Small intestine (tissue), 7 donors: ENCODE measurements at regions not wholly inside any gene's neighbourhood (a gene's known extent, or its start where the extent isn't known, plus 50 kb on each side); places are given as distances from the start of the nearest gene placed in this dataset.
"Not testable (repeated sequence)": the region's sequence is repeated elsewhere in the genome, so short reads cannot be mapped to it uniquely, and the experiment has no call there.

Source experiments
- DNase-seq, 2 donors: peaks; one replicate each; pipeline versions ENCODE4 v3.0.0 to v3.0.0-alpha.2; 2013
- FAIRE-seq: peaks from 2 replicates; lab custom pipeline; 2012; peaks lifted over from hg19 to GRCh38; lab: Jason Lieb, UNC
- H3K27ac ChIP-seq, 3 donors: one replicate each; pipeline ENCODE4 v1.5.1; 2013; ENCODE audit warnings: low read length in 2 of 3, mild to moderate bottlenecking in 2 of 3, control low read depth in 1 of 3, inconsistent platforms in 1 of 3, low read depth in 1 of 3, moderate library complexity in 1 of 3
- H3K27me3 ChIP-seq, 3 donors: one replicate each; pipeline ENCODE4 v1.6.1; 2013; ENCODE audit warnings: low read length in 3 of 3, inconsistent platforms in 1 of 3; ENCODE audit not compliant: control insufficient read depth in 3 of 3, insufficient read depth in 3 of 3
- H3K36me3 ChIP-seq, 3 donors: one replicate each; pipeline ENCODE4 v1.6.1; 2013; ENCODE audit warnings: low read length in 3 of 3, inconsistent platforms in 1 of 3, low read depth in 1 of 3, mild to moderate bottlenecking in 1 of 3, moderate library complexity in 1 of 3; ENCODE audit not compliant: control insufficient read depth in 3 of 3, insufficient read depth in 2 of 3
- H3K4me1 ChIP-seq, 3 donors: one replicate each; pipeline ENCODE4 v1.6.1; 2013; ENCODE audit warnings: low read length in 2 of 3, inconsistent platforms in 1 of 3, low read depth in 1 of 3, mild to moderate bottlenecking in 1 of 3, moderate library complexity in 1 of 3; ENCODE audit not compliant: control insufficient read depth in 3 of 3, insufficient read depth in 2 of 3
- H3K4me3 ChIP-seq, 3 donors: one replicate each; pipeline ENCODE4 v1.5.1; 2013; ENCODE audit warnings: low read length in 3 of 3, control low read depth in 1 of 3, inconsistent platforms in 1 of 3, low read depth in 1 of 3, mild to moderate bottlenecking in 1 of 3, moderate library complexity in 1 of 3
- H3K9me3 ChIP-seq, 2 donors: one replicate each; pipeline ENCODE4 v1.6.1; 2013; ENCODE audit warnings: low read depth in 1 of 2, low read length in 1 of 2; ENCODE audit not compliant: control insufficient read depth in 2 of 2, insufficient read depth in 1 of 2
- WGBS, 3 donors: extraction: QIAGEN DNeasy Blood & Tissue Kit; methylation state at CpG; one replicate each; pipeline ENCODE4 v1.1.7; 2013; 5-methylcytosine and 5-hydroxymethylcytosine counted together
- donor health status: healthy with polysubstance abuse.
- donor health status: control.
- donor health status: control.
- donor health status: Bipolar disorder and iron deficiency.
- donor health status: healthy.

DNA sequence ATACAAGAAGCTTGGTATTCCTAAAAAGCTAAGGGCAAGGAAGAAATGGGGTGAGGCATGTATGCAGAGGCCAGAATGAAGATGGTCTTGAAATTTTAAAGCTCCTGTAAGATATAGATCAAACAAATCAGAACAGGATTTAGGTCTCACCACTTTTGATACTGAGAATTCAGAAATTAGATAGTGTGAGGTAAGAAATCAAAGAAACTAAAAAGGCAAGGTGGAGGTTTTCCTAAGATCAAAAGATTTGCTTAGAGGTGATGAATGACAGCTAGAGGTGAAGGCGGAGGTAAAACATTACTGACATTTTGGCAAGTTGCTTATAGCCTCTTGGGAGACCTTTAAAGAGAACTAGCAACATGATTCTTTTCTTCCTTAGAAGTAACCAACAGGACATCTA is 225.2 kb upstream of the SGK1 start:
- no peaks in the 10 kb centered on the region for H3K36me3 ChIP-seq
- no peaks in the 10 kb centered on the region for H3K4me1 ChIP-seq
- 71 to 83% (median 83%) methylated on average over 1 of the region's 1 CpG for WGBS, 3 donors
- H3K9me3 ChIP-seq = no peaks in the 10 kb centered on the region
- H3K4me3 ChIP-seq = no peak overlapping the region
- FAIRE-seq (no peak), DNase-seq (no peak)
- H3K27ac ChIP-seq = no peak overlapping the region
- no peaks in the 10 kb centered on the region for H3K27me3 ChIP-seq

DNA sequence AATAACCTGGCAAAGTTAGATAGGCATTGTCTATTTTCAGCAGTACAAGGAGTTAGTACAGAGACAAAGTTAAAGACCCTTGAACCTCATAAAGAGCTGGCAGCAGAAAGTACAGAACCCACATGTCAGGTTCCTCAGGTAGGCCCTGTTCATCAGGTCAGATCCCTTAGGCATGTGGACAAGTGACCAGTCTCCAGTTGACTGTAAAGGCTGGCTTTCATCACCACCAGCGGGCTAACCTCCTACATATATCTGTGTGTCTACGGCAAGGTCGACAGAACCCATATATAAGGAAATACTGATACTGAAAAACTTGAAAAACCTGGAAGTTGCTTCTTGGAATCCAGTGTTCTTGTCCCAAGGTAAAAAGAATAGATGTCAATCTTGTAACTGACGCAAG is 223.1 kb upstream of the SGK1 start:
- Histone ChIP-seq H3K9me3 (no peaks in the 10 kb centered on the region), H3K27ac (no peak overlapping the region), H3K4me1 (no peaks in the 10 kb centered on the region), H3K27me3 (no peaks in the 10 kb centered on the region), H3K36me3 (no peaks in the 10 kb centered on the region), H3K4me3 (no peak overlapping the region)
- FAIRE-seq = no peak
- no peak for DNase-seq
- 93 to 98% (median 96%) methylated on average over 4 of the region's 4 CpGs for WGBS, 3 donors

DNA sequence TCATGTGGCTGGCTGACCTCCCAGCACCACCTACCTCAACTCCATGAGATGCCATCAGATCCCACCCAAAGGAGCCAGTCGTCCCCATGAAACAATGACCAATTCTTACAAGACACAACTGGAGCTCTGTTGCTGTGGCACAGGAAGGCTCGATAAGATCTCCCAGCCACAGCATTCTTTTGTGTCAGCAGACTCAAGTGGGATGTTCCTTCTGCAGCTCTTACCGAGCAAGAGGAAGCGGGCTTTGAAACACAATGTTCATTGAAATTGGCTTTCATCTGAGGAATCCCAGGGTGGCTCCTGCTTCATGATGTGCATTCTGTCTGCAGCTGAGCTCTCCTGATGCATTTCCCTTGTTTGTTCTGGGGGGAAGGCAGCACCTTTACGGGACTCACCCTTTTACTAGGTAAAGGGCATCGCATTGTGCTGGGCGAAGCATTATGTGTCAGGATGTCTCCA is 222.0 kb upstream of the SGK1 start:
- Histone ChIP-seq H3K9me3 (no peaks in the 10 kb centered on the region), H3K27ac (no peak overlapping the region), H3K4me1 (no peaks in the 10 kb centered on the region), H3K27me3 (no peaks in the 10 kb centered on the region), H3K36me3 (no peaks in the 10 kb centered on the region), H3K4me3 (no peak overlapping the region)
- WGBS, 3 donors = 62 to 82% (median 77%) methylated on average over 7 of the region's 7 CpGs
- FAIRE-seq (no peak), DNase-seq (no peak)

DNA sequence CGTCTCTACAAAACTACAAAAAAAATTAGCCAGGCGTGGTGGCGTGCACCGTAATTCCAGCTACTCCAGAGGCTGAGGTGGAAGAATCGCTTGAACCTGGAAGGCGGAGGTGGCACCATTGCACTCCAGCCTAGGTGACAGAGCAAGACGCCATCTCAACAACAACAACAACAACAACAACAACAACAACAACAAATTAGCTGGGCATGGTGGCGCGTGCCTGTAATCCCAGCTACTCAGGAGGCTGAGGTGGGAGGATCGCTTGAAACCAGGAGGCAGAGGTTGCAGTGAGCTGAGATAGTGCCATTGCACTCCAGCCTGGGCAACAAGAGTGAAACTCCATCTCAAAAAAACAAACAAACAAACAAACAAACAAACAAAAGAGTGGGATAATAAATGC is 219.9 kb upstream of the SGK1 start:
- not testable (repeated sequence) for DNase-seq, FAIRE-seq, H3K27ac ChIP-seq, H3K27me3 ChIP-seq, H3K4me1 ChIP-seq, H3K36me3 ChIP-seq, H3K9me3 ChIP-seq, H3K4me3 ChIP-seq
- WGBS, 3 donors = 95 to 98% (median 97%) methylated on average over 10 of the region's 10 CpGs

DNA sequence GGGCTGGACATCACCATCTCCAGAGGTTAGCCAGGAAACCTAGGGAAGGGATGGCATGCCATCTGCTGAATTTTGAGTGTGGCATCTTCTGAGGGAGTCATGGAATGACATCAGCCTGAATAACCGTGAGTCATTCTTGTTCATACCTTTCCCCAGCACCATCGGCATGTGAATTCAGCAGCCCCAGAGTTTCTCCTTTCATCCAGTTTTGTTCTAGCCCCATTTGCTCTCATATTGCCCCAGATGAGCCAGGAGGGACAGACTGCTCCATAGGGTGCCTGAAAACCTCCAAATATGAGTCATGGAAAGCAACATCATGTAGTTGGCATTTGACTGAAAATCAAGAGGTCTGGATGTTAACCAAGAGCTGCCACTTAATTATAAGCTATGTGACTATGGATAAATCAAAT is 219.2 kb upstream of the SGK1 start:
- DNase-seq (no peak), FAIRE-seq (no peak)
- Histone ChIP-seq H3K4me3 (no peak overlapping the region), H3K36me3 (no peaks in the 10 kb centered on the region), H3K9me3 (no peaks in the 10 kb centered on the region), H3K27ac (no peak overlapping the region), H3K4me1 (no peaks in the 10 kb centered on the region), H3K27me3 (no peaks in the 10 kb centered on the region)
- WGBS, 3 donors = 92 to 94% (median 94%) methylated on average over 2 of the region's 2 CpGs

DNA sequence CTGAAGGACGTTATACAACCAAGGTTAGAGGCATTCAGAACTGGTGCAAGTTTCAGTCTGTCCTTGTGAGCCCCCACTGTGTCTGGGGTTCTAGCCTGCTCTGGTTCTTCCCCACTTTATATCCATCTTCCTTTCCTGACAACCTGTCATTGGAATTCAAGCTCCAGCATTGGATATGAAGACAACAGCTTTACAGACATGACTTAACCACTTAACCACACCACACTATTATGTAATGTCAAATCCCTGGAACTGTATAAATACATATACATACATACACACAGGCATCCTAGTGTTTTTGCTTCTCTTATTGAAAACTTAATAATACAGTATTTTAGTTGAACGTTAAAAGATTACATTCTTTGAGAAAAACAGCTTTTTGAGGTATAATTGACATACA is 217.9 kb upstream of the SGK1 start:
- FAIRE-seq = no peak
- 69 to 82% (median 76%) methylated on average over 2 of the region's 2 CpGs for WGBS, 3 donors
- H3K27me3 ChIP-seq = no peaks in the 10 kb centered on the region
- no peaks in the 10 kb centered on the region for H3K4me1 ChIP-seq
- H3K4me3 ChIP-seq = no peak overlapping the region
- H3K9me3 ChIP-seq = no peaks in the 10 kb centered on the region
- no peak overlapping the region for H3K27ac ChIP-seq
- no peak for DNase-seq
- no peaks in the 10 kb centered on the region for H3K36me3 ChIP-seq

DNA sequence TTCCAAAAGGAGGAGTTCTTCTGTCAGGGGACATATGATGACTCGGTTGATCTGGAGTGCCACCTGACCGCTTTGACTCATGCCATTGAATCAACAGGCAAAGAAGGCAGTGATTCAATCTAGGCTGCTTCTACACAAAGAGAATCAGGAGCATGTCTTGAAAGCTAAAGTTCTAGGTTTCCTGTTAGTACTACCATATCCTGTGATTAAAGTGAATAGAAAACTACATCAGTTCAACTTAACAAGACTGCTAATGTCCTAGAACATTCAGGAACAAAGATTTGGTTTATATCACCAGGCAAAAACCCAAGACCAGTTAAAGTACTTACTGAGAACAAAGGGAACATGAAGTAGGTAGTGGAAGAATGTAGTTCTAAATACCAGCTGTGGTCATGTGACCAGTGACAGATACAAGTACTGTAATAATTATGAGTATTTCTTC is 216.8 kb upstream of the SGK1 start:
- no peak for DNase-seq
- no peaks in the 10 kb centered on the region for H3K27me3 ChIP-seq
- H3K27ac ChIP-seq = no peak overlapping the region
- H3K9me3 ChIP-seq = no peaks in the 10 kb centered on the region
- WGBS, 3 donors = 71 to 89% (median 72%) methylated on average over 2 of the region's 2 CpGs
- no peak for FAIRE-seq
- H3K4me3 ChIP-seq = no peak overlapping the region
- no peaks in the 10 kb centered on the region for H3K36me3 ChIP-seq
- H3K4me1 ChIP-seq = no peaks in the 10 kb centered on the region

DNA sequence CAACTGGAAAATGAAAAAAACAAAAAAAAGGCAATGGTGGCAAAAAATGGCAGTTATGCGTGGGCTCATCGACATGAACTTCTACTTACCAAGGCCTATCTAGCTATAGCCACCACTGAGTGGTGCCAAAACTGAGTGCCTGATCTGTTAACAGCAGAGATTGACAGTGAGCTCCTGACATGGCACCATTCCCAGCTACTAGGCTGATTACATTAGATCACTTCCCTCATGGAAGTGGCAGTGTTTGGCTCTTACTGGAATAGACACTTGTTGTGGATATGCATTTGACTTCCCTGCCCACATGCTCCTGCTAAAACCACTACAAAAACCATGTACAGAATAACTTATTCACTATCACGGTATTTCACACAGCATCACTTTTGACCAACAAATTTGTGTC is 216.1 kb upstream of the SGK1 start:
- Histone ChIP-seq H3K4me3 (no peak overlapping the region), H3K27me3 (no peaks in the 10 kb centered on the region), H3K36me3 (no peaks in the 10 kb centered on the region), H3K27ac (no peak overlapping the region), H3K4me1 (no peaks in the 10 kb centered on the region), H3K9me3 (no peaks in the 10 kb centered on the region)
- 88 to 96% (median 88%) methylated on average over 3 of the region's 3 CpGs for WGBS, 3 donors
- no peak for DNase-seq
- FAIRE-seq = no peak
